CD4-positive, alpha-beta memory T cell (primary cell): ENCODE measurements at regions not wholly inside any gene's neighbourhood (a gene's known extent, or its start where the extent isn't known, plus 50 kb on each side); places are given as distances from the start of the nearest gene placed in this dataset.

Experiments used
- CTCF ChIA-PET: fragments of 350-600 bp; sonication (Branson Sonifier 250); formaldehyde crosslinking; loops from one replicate; lab custom pipeline; 2021; ENCODE audit warnings: inconsistent platforms; ENCODE audit not compliant: partially characterized antibody; lab: Charles Lee
- POLR2A ChIA-PET: fragments of 350-600 bp; sonication (Branson Sonifier 250); formaldehyde crosslinking; loops from one replicate; lab custom pipeline; 2021; ENCODE audit not compliant: partially characterized antibody; lab: Charles Lee
- DNase-seq, 5 donors: peaks; one replicate each; pipeline versions ENCODE4 v3.0.0 to v3.0.0-alpha.2; 2020 to 2022; ENCODE audit warnings: mixed read lengths in 1 of 5
- H3K27ac ChIP-seq: one replicate; pipeline ENCODE4 v1.7.0; 2013; ENCODE audit warnings: low read depth, low read length
- H3K27me3 ChIP-seq: 2 replicates; pipeline ENCODE4 v1.7.0; 2013; ENCODE audit warnings: mild to moderate bottlenecking, low read length, moderate library complexity; ENCODE audit not compliant: insufficient read depth
- H3K36me3 ChIP-seq: 2 replicates; pipeline ENCODE4 v1.7.0; 2013; ENCODE audit warnings: mild to moderate bottlenecking, low read length, moderate library complexity; ENCODE audit not compliant: insufficient read depth
- H3K4me1 ChIP-seq: 2 replicates; pipeline ENCODE4 v1.7.0; 2013; ENCODE audit warnings: mild to moderate bottlenecking, low read length, moderate library complexity; ENCODE audit not compliant: insufficient read depth
- H3K4me3 ChIP-seq, 2 donors: one replicate each; pipeline ENCODE4 v1.7.0; 2013; ENCODE audit warnings: low read length in 2 of 2, mild to moderate bottlenecking in 1 of 2
- H3K9me3 ChIP-seq, 2 donors: one replicate each; pipeline ENCODE4 v1.7.0; 2013; ENCODE audit warnings: low read length in 2 of 2, control low read depth in 1 of 2; ENCODE audit not compliant: control insufficient read depth in 1 of 2
- H3K27ac Mint-ChIP-seq, 7 donors: one replicate each; pipeline ENCODE4 v1.8.0; 2020 to 2021; ENCODE audit warnings: mixed read lengths in 7 of 7, mild to moderate bottlenecking in 6 of 7, inconsistent platforms in 3 of 7, moderate library complexity in 3 of 7
- H3K27me3 Mint-ChIP-seq, 2 donors: one replicate each; pipeline ENCODE4 v1.8.0; 2020 to 2021; ENCODE audit warnings: mixed read lengths in 2 of 2
- H3K36me3 Mint-ChIP-seq, 2 donors: one replicate each; pipeline ENCODE4 v1.8.0; 2020 to 2021; ENCODE audit warnings: mixed read lengths in 2 of 2, inconsistent platforms in 1 of 2, mild to moderate bottlenecking in 1 of 2
- H3K4me1 Mint-ChIP-seq, 4 donors: one replicate each; pipeline ENCODE4 v1.8.0; 2020 to 2021; ENCODE audit warnings: mixed read lengths in 4 of 4, mild to moderate bottlenecking in 1 of 4
- H3K4me3 Mint-ChIP-seq, 8 donors: one replicate each; pipeline ENCODE4 v1.8.0; 2020 to 2021; ENCODE audit warnings: mixed read lengths in 8 of 8, mild to moderate bottlenecking in 7 of 8, moderate library complexity in 6 of 8, inconsistent platforms in 3 of 8
- H3K9me3 Mint-ChIP-seq, 8 donors: one replicate each; pipeline ENCODE4 v1.8.0; 2020 to 2021; ENCODE audit warnings: mixed read lengths in 8 of 8, mild to moderate bottlenecking in 5 of 8, inconsistent platforms in 3 of 8, moderate library complexity in 1 of 8
- intact Hi-C: fragments of 100-400 bp; cut with micrococcal nuclease; formaldehyde crosslinking; loops from one replicate; pipeline ENCODE4 v1.15.1; 2023

GRCh38 chr6:27768556-27768955 lies 143.6 kb downstream of the OR2B2 start:
- POLR2A ChIA-PET, result no interaction called here
- Histone ChIP-seq H3K27ac (no peak overlapping the region), H3K4me3 (no peak overlapping the region), H3K9me3 (no peaks in the 10 kb centered on the region), H3K4me1 (peaks cover 11% of the 10 kb centered on the region), H3K36me3 (no peaks in the 10 kb centered on the region), H3K27me3 (no peaks in the 10 kb centered on the region)
- DNase-seq, result no peak
- H3K4me3 Mint-ChIP-seq, result no peak overlapping the region
- no peaks in the 10 kb centered on the region for H3K36me3 Mint-ChIP-seq
- CTCF ChIA-PET, result interaction anchor here (6.2 to 7.2 kb wide), 2 partner anchors 14 to 127 kb away, joined by 70 to 219 read pairs; a partner anchor contains a TSS
- intact Hi-C loops, result no loop called here
- H3K9me3 Mint-ChIP-seq, result peaks cover 0 to 2% (median 0%) of the 10 kb centered on the region in 8 donors
- H3K4me1 Mint-ChIP-seq, result peaks cover 3 to 17% (median 9%) of the 10 kb centered on the region in 4 donors
- H3K27me3 Mint-ChIP-seq, result peaks cover 0 to 11% of the 10 kb centered on the region in 2 donors
- no peak overlapping the region for H3K27ac Mint-ChIP-seq

- no peaks in the 10 kb centered on the region for H3K36me3 Mint-ChIP-seq
- intact Hi-C loops, result no loop called here
- Histone ChIP-seq H3K27ac (no peak overlapping the region), H3K4me3 (no peak overlapping the region), H3K27me3 (no peaks in the 10 kb centered on the region), H3K4me1 (peaks cover 11% of the 10 kb centered on the region), H3K36me3 (no peaks in the 10 kb centered on the region), H3K9me3 (no peaks in the 10 kb centered on the region)
- DNase-seq, result no peak
- H3K27me3 Mint-ChIP-seq, result peaks cover 0 to 11% of the 10 kb centered on the region in 2 donors
- ChIA-PET POLR2A (no interaction called here), CTCF (interaction anchor here (0.6 to 7.2 kb wide), 3 partner anchors 13 to 249 kb away, joined by 3 to 219 read pairs (median 70); a partner anchor contains a TSS)
- peaks cover 3 to 11% (median 7%) of the 10 kb centered on the region in 4 donors for H3K4me1 Mint-ChIP-seq
- H3K9me3 Mint-ChIP-seq, result peaks cover 0 to 2% (median 0%) of the 10 kb centered on the region in 8 donors
- no peak overlapping the region for H3K27ac Mint-ChIP-seq
- H3K4me3 Mint-ChIP-seq, result no peak overlapping the region
These were observed 144.3 kb downstream of the OR2B2 start for GRCh38 chr6:27767851-27768250.

- H3K9me3 ChIP-seq, result no peaks in the 10 kb centered on the region
- no peaks in the 10 kb centered on the region for H3K27me3 ChIP-seq
- no peaks in the 10 kb centered on the region for H3K36me3 ChIP-seq
- H3K27ac Mint-ChIP-seq, result no peak overlapping the region
- H3K4me1 ChIP-seq, result no peaks in the 10 kb centered on the region
- H3K4me3 ChIP-seq, result no peak overlapping the region
- peaks cover 0 to 1% (median under 1%) of the 10 kb centered on the region in 4 donors for H3K4me1 Mint-ChIP-seq
- peaks cover 0 to 2% (median 0%) of the 10 kb centered on the region in 8 donors for H3K9me3 Mint-ChIP-seq
- H3K27me3 Mint-ChIP-seq, result peaks cover 0 to 10% of the 10 kb centered on the region in 2 donors
- H3K36me3 Mint-ChIP-seq, result no peaks in the 10 kb centered on the region
- no peak overlapping the region for H3K27ac ChIP-seq
- POLR2A ChIA-PET, result no interaction called here
- no peak for DNase-seq
- H3K4me3 Mint-ChIP-seq, result no peak overlapping the region
- intact Hi-C loops, result no loop called here
- CTCF ChIA-PET, result interaction anchor here (1.3 kb wide), 1 partner anchor 10 kb away, joined by 5 read pairs; no protein-coding TSS in a partner anchor
These were observed 145.8 kb downstream of the OR2B2 start for GRCh38 chr6:27766405-27766804.

GRCh38 chr6:27765028-27765590 lies 147.1 kb downstream of the OR2B2 start:
- Mint-ChIP-seq H3K4me1 (peaks cover 0 to 4% (median 2%) of the 10 kb centered on the region in 4 donors), H3K4me3 (no peak overlapping the region), H3K27me3 (peaks cover 0 to 7% of the 10 kb centered on the region in 2 donors), H3K27ac (no peak overlapping the region), H3K9me3 (peaks cover 0 to 2% (median 0%) of the 10 kb centered on the region in 8 donors), H3K36me3 (no peaks in the 10 kb centered on the region)
- ChIA-PET POLR2A (interaction anchor here (0.6 to 0.9 kb wide), 2 partner anchors 128 to 565 kb away, joined by 3 to 5 read pairs; a partner anchor contains a TSS), CTCF (interaction anchor here (0.6 to 7.0 kb wide), 5 partner anchors 7 to 1761 kb away, joined by 3 to 53 read pairs (median 3); no protein-coding TSS in a partner anchor)
- intact Hi-C loops, result no loop called here
- no peak overlapping the region for H3K4me3 ChIP-seq
- H3K9me3 ChIP-seq, result no peaks in the 10 kb centered on the region
- H3K4me1 ChIP-seq, result no peaks in the 10 kb centered on the region
- no peak overlapping the region for H3K27ac ChIP-seq
- H3K27me3 ChIP-seq, result no peaks in the 10 kb centered on the region
- H3K36me3 ChIP-seq, result no peaks in the 10 kb centered on the region
- DNase-seq, result no peak

GRCh38 chr6:27761391-27761790 lies 150.8 kb downstream of the OR2B2 start:
- CTCF ChIA-PET, result interaction anchor here (1.3 to 7.0 kb wide), 3 partner anchors 9 to 132 kb away, joined by 3 to 53 read pairs (median 8); a partner anchor contains a TSS
- Histone ChIP-seq H3K27me3 (no peaks in the 10 kb centered on the region), H3K4me3 (no peak overlapping the region), H3K9me3 (no peaks in the 10 kb centered on the region), H3K27ac (no peak overlapping the region), H3K36me3 (no peaks in the 10 kb centered on the region), H3K4me1 (peaks cover 12% of the 10 kb centered on the region)
- peaks cover 11 to 20% (median 16%) of the 10 kb centered on the region in 4 donors for H3K4me1 Mint-ChIP-seq
- H3K27me3 Mint-ChIP-seq, result no peaks in the 10 kb centered on the region
- H3K9me3 Mint-ChIP-seq, result peaks cover 0 to 2% (median 0%) of the 10 kb centered on the region in 8 donors
- H3K4me3 Mint-ChIP-seq, result peak overlapping the region in 2 of 8 donors; percentile 13 to 39
- H3K27ac Mint-ChIP-seq, result no peak overlapping the region
- POLR2A ChIA-PET, result interaction anchor here (1.0 to 1.6 kb wide), 2 partner anchors 9 to 54 kb away, joined by 3 to 4 read pairs; a partner anchor contains a TSS
- H3K36me3 Mint-ChIP-seq, result no peaks in the 10 kb centered on the region
- intact Hi-C loops, result no loop called here
- no peak for DNase-seq

GRCh38 chr6:27760464-27760863 lies 151.7 kb downstream of the OR2B2 start:
- ChIA-PET CTCF (interaction anchor here (1.9 to 7.0 kb wide), 3 partner anchors 11 to 73 kb away, joined by 4 to 53 read pairs (median 6); no protein-coding TSS in a partner anchor), POLR2A (interaction anchor here (1.4 kb wide), 1 partner anchor 12 kb away, joined by 4 read pairs; no protein-coding TSS in a partner anchor)
- DNase-seq, result no peak
- H3K4me3 Mint-ChIP-seq, result no peak overlapping the region
- peaks cover 0 to 2% (median 0%) of the 10 kb centered on the region in 8 donors for H3K9me3 Mint-ChIP-seq
- H3K36me3 ChIP-seq, result no peaks in the 10 kb centered on the region
- H3K4me1 ChIP-seq, result peaks cover 12% of the 10 kb centered on the region
- H3K27ac Mint-ChIP-seq, result no peak overlapping the region
- H3K27ac ChIP-seq, result no peak overlapping the region
- H3K27me3 ChIP-seq, result no peaks in the 10 kb centered on the region
- no peak overlapping the region for H3K4me3 ChIP-seq
- no peaks in the 10 kb centered on the region for H3K36me3 Mint-ChIP-seq
- intact Hi-C loops, result no loop called here
- no peaks in the 10 kb centered on the region for H3K9me3 ChIP-seq
- peaks cover 11 to 25% (median 16%) of the 10 kb centered on the region in 4 donors for H3K4me1 Mint-ChIP-seq
- no peaks in the 10 kb centered on the region for H3K27me3 Mint-ChIP-seq

- POLR2A ChIA-PET, result interaction anchor here (1.4 kb wide), 1 partner anchor 12 kb away, joined by 4 read pairs; no protein-coding TSS in a partner anchor
- intact Hi-C loops, result loop anchor here (10.0 kb wide), 1 partner anchor 1105 kb away; no protein-coding TSS in a partner anchor
- peaks cover 11 to 25% (median 16%) of the 10 kb centered on the region in 4 donors for H3K4me1 Mint-ChIP-seq
These were observed 152.3 kb downstream of the OR2B2 start for GRCh38 chr6:27759930-27760329.

More at GRCh38 chr6:27759930-27760329, 152.3 kb downstream of the OR2B2 start:
- Histone ChIP-seq H3K36me3 (no peaks in the 10 kb centered on the region), H3K27me3 (no peaks in the 10 kb centered on the region), H3K4me1 (peaks cover 12% of the 10 kb centered on the region), H3K27ac (no peak overlapping the region), H3K4me3 (no peak overlapping the region), H3K9me3 (no peaks in the 10 kb centered on the region)
- Mint-ChIP-seq H3K9me3 (peaks cover 0 to 2% (median 0%) of the 10 kb centered on the region in 8 donors), H3K27me3 (no peaks in the 10 kb centered on the region), H3K27ac (peak overlapping the region in 1 of 7 donors; percentile 11), H3K4me3 (no peak overlapping the region), H3K36me3 (no peaks in the 10 kb centered on the region)
- CTCF ChIA-PET, result interaction anchor here (1.4 to 7.0 kb wide), 4 partner anchors 12 to 241 kb away, joined by 3 to 53 read pairs (median 5); no protein-coding TSS in a partner anchor
- DNase-seq, result no peak
